SU-DHL-6 (cell line): ENCODE measurements at regions not wholly inside any gene's neighbourhood (a gene's known extent, or its start where the extent isn't known, plus 50 kb on each side); places are given as distances from the start of the nearest gene placed in this dataset.

Source experiments
- H2AFZ ChIP-seq: fragments of 200-600 bp; sonication (generic); 2 replicates; pipeline ENCODE4 v1.6.1; 2014; ENCODE audit warnings: low read depth, mild to moderate bottlenecking, moderate library complexity, mixed read lengths, antibody characterized with exemption, low read length; ENCODE audit not compliant: severe bottlenecking
- H3F3A ChIP-seq: fragments of 200-600 bp; shearing (Covaris generic); 2 replicates; pipeline ENCODE4 v1.6.0; 2016; ENCODE audit warnings: antibody characterized with exemption, mild to moderate bottlenecking; ENCODE audit not compliant: insufficient read depth
- H3K27ac ChIP-seq: fragments of 200-600 bp; sonication (generic); 2 replicates; pipeline ENCODE4 v1.5.1; 2016; ENCODE audit warnings: low read depth, mild to moderate bottlenecking, low read length, moderate library complexity, mixed read lengths
- H3K27me3 ChIP-seq: fragments of 200-600 bp; sonication (generic), shearing (Covaris generic); 2 replicates; pipeline ENCODE4 v1.6.0; 2014; ENCODE audit warnings: mild to moderate bottlenecking, low read length
- H3K36me3 ChIP-seq: fragments of 200-600 bp; sonication (generic); 2 replicates; pipeline ENCODE4 v1.6.1; 2014; ENCODE audit warnings: mild to moderate bottlenecking, low read length, mixed read lengths
- H3K4me2 ChIP-seq: fragments of 300-600, 200-600 bp; shearing (Covaris generic), sonication (generic); 2 replicates; pipeline ENCODE4 v1.6.0; 2014; ENCODE audit warnings: low read length, low read depth, mild to moderate bottlenecking; ENCODE audit not compliant: poor library complexity, severe bottlenecking
- H3K4me3 ChIP-seq: fragments of 200-600 bp; sonication (generic); 2 replicates; pipeline ENCODE4 v1.5.1; 2014; ENCODE audit warnings: antibody characterized with exemption, low read length, mild to moderate bottlenecking, mixed read lengths; ENCODE audit not compliant: insufficient read depth, poor library complexity, severe bottlenecking
- H3K79me2 ChIP-seq: fragments of 200-600 bp; sonication (generic); 2 replicates; pipeline ENCODE4 v1.6.1; 2014; ENCODE audit warnings: mild to moderate bottlenecking, low read length, moderate library complexity; ENCODE audit not compliant: insufficient read depth
- H3K9ac ChIP-seq: fragments of 200-600 bp; sonication (generic); 2 replicates; pipeline ENCODE4 v1.7.0; 2014; ENCODE audit warnings: mild to moderate bottlenecking, low read length
- H3K9me2 ChIP-seq: fragments of 200-600 bp; sonication (generic); replicated peaks from 2 replicates; pipeline ENCODE4 v1.6.1; 2014; ENCODE audit warnings: low read length; ENCODE audit not compliant: insufficient read depth
- H3K9me3 ChIP-seq: fragments of 200-600 bp; sonication (generic); 2 replicates; pipeline ENCODE4 v1.6.1; 2014; ENCODE audit warnings: low read length, mixed read lengths; ENCODE audit not compliant: insufficient read depth
- H4K20me1 ChIP-seq: fragments of 200-600 bp; sonication (generic); 2 replicates; pipeline ENCODE4 v1.6.1; 2014; ENCODE audit warnings: low read depth, mild to moderate bottlenecking, antibody characterized with exemption, low read length, moderate library complexity, mixed read lengths
- CTCF ChIP-seq: fragments of 200-600 bp; sonication (generic); IDR thresholded peaks from one replicate; pipeline ENCODE4 v1.5.1; 2017; ENCODE audit warnings: antibody characterized with exemption, mild to moderate bottlenecking, low read length, moderate library complexity; ENCODE audit not compliant: insufficient read depth, poor library complexity, severe bottlenecking
- EZH2phosphoT487 ChIP-seq: fragments of 200-600 bp; sonication (generic), shearing (Covaris generic); conservative IDR thresholded peaks from 2 replicates; pipeline ENCODE4 v1.6.1; 2018; ENCODE audit warnings: mild to moderate bottlenecking, antibody characterized with exemption, low read length, moderate library complexity, mixed read lengths

- Histone ChIP-seq H4K20me1 (no peaks in the 10 kb centered on the region), H2AFZ (no peak overlapping the region), H3K4me3 (no peak overlapping the region), H3K9me2 (no peaks in the 10 kb centered on the region), H3K36me3 (no peaks in the 10 kb centered on the region), H3K79me2 (no peaks in the 10 kb centered on the region), H3K9ac (no peak overlapping the region), H3F3A (no peaks in the 10 kb centered on the region), H3K9me3 (no peaks in the 10 kb centered on the region), H3K27ac (no peak overlapping the region), H3K27me3 (no peaks in the 10 kb centered on the region), H3K4me2 (no peak overlapping the region)
- TF ChIP-seq CTCF (no peak), EZH2phosphoT487 (no peak)
These were observed 471.3 kb upstream of the KLF4 start for GRCh38 chr9:107960916-107961315.

- Histone ChIP-seq H3F3A (no peaks in the 10 kb centered on the region), H3K36me3 (no peaks in the 10 kb centered on the region), H3K4me2 (no peak overlapping the region), H2AFZ (no peak overlapping the region), H3K27me3 (no peaks in the 10 kb centered on the region), H3K9me2 (no peaks in the 10 kb centered on the region), H3K27ac (no peak overlapping the region), H3K9ac (no peak overlapping the region), H3K4me3 (no peak overlapping the region), H3K79me2 (no peaks in the 10 kb centered on the region), H4K20me1 (no peaks in the 10 kb centered on the region), H3K9me3 (no peaks in the 10 kb centered on the region)
- TF ChIP-seq CTCF (no peak), EZH2phosphoT487 (no peak)
These were observed 464.7 kb upstream of the KLF4 start for GRCh38 chr9:107954312-107954711.

- Histone ChIP-seq H3K4me2 (no peak overlapping the region), H3K36me3 (no peaks in the 10 kb centered on the region), H3K27ac (no peak overlapping the region), H3K9ac (no peak overlapping the region), H2AFZ (no peak overlapping the region), H4K20me1 (no peaks in the 10 kb centered on the region), H3F3A (no peaks in the 10 kb centered on the region), H3K9me3 (no peaks in the 10 kb centered on the region), H3K9me2 (no peaks in the 10 kb centered on the region), H3K27me3 (no peaks in the 10 kb centered on the region), H3K4me3 (no peak overlapping the region), H3K79me2 (no peaks in the 10 kb centered on the region)
- TF ChIP-seq EZH2phosphoT487 (no peak), CTCF (no peak)
These were observed 464.1 kb upstream of the KLF4 start for GRCh38 chr9:107953556-107954125.
